Mesendoderm (in vitro differentiated cells): ENCODE measurements at regions not wholly inside any gene's neighbourhood (a gene's known extent, or its start where the extent isn't known, plus 50 kb on each side); places are given as distances from the start of the nearest gene placed in this dataset.
"Not testable (repeated sequence)": the region's sequence is repeated elsewhere in the genome, so short reads cannot be mapped to it uniquely, and the experiment has no call there.

Source experiments
- DNase-seq: peaks from one replicate; pipeline ENCODE4 v3.0.0; 2013
- H2AK5ac ChIP-seq: 2 replicates; pipeline ENCODE4 v1.6.1; 2013; ENCODE audit warnings: low read length, inconsistent platforms
- H2BK120ac ChIP-seq: 2 replicates; pipeline ENCODE4 v1.6.1; 2013; ENCODE audit warnings: low read depth, mild to moderate bottlenecking, low read length, moderate library complexity, mixed read lengths
- H2BK15ac ChIP-seq: replicated peaks from 2 replicates; pipeline ENCODE4 v1.6.1; 2013; ENCODE audit warnings: low read depth, mild to moderate bottlenecking, moderate library complexity
- H2BK5ac ChIP-seq: 2 replicates; pipeline ENCODE4 v1.6.1; 2013; ENCODE audit warnings: low read length, inconsistent platforms
- H3K18ac ChIP-seq: 2 replicates; pipeline ENCODE4 v1.6.1; 2013; ENCODE audit warnings: mild to moderate bottlenecking, low read length, mixed read lengths
- H3K23ac ChIP-seq: one replicate; pipeline ENCODE4 v1.6.1; 2013; ENCODE audit warnings: low read length
- H3K27ac ChIP-seq: 2 replicates; pipeline ENCODE4 v1.5.1; 2013; ENCODE audit warnings: low read depth, mild to moderate bottlenecking, inconsistent platforms, low read length, moderate library complexity
- H3K27me3 ChIP-seq: 2 replicates; pipeline ENCODE4 v1.6.1; 2013; ENCODE audit warnings: low read length, control low read depth, mild to moderate bottlenecking, inconsistent platforms; ENCODE audit not compliant: insufficient read depth, poor library complexity
- H3K36me3 ChIP-seq: 2 replicates; pipeline ENCODE4 v1.6.1; 2013; ENCODE audit warnings: low read length, inconsistent platforms; ENCODE audit not compliant: control insufficient read depth, insufficient read depth
- H3K4ac ChIP-seq: one replicate; pipeline ENCODE4 v1.6.1; 2013; ENCODE audit warnings: low read depth, mild to moderate bottlenecking, low read length, moderate library complexity
- H3K4me1 ChIP-seq: 2 replicates; pipeline ENCODE4 v1.6.1; 2013; ENCODE audit warnings: low read depth, low read length, inconsistent platforms; ENCODE audit not compliant: control insufficient read depth
- H3K4me2 ChIP-seq: 2 replicates; pipeline ENCODE4 v1.6.1; 2013; ENCODE audit warnings: low read length
- H3K4me3 ChIP-seq: 2 replicates; pipeline ENCODE4 v1.5.1; 2013; ENCODE audit warnings: mild to moderate bottlenecking, low read length
- H3K56ac ChIP-seq: one replicate; pipeline ENCODE4 v1.6.1; 2013; ENCODE audit warnings: low read length
- H3K79me1 ChIP-seq: 2 replicates; pipeline ENCODE4 v1.6.1; 2013; ENCODE audit warnings: low read length, inconsistent platforms
- H3K79me2 ChIP-seq: 2 replicates; pipeline ENCODE4 v1.6.1; 2013; ENCODE audit warnings: mild to moderate bottlenecking, low read length; ENCODE audit not compliant: control insufficient read depth, insufficient read depth
- H3K9ac ChIP-seq: 2 replicates; pipeline ENCODE4 v1.6.1; 2013; ENCODE audit warnings: low read length, inconsistent platforms
- H4K5ac ChIP-seq: one replicate; pipeline ENCODE4 v1.6.1; 2013; ENCODE audit warnings: low read length
- H4K8ac ChIP-seq: one replicate; pipeline ENCODE4 v1.6.1; 2013; ENCODE audit warnings: low read depth, mild to moderate bottlenecking, control low read depth, low read length, moderate library complexity
- WGBS: extraction: QIAGEN DNeasy Blood & Tissue Kit; methylation state at CpG from one replicate; pipeline ENCODE4 v1.1.7; 2013; ENCODE audit warnings: low lambda C conversion rate, missing lambda C conversion rate; ENCODE audit not compliant: insufficient coverage; ENCODE audit errors: extremely low coverage; 5-methylcytosine and 5-hydroxymethylcytosine counted together

DNA sequence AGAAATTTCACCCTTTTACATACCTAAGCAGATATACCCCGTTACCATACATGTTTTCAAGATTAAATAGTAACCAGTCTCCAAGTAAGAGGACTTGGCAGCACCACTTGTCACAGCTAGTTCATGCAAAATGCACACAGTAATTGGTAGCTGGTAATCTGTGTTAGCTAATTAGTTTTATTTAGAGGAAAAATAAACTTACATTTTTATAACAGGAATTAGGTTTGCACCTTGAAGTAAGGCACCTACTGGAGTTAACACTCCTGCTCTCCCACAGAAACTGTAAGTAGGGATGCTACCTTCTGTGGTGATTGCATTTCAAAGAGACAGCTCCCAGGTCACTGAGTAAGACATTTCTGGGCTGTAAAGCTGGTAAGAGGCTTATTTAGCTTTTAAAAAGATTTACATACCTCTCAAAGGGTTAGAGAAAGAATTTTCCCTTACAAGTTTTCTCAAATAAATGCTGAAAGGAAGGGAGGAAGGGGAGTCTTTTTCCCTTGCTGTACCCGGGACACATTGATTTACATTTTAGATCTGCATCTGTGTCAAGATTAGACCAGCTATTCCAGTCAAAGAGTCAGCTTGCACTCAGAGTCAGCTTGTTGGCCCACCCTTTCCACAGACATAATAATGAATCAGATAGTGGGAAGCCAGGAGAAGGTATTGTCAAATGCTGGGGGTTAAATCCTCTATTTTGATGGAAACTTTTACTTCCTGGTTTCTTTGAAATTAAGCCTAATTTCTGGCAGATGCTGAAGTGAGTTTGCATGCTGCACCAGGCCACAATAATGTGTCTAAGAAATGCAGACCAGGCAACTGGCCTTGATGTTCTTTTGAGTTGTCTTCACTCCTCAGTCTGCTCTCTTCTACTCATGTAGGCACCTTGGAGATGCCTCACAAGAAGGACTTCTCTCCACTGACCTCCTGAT is 77.6 kb upstream of the CHD2 start:
- Histone ChIP-seq H3K27me3 (no peaks in the 10 kb centered on the region), H2BK5ac (no peak overlapping the region), H3K79me2 (no peaks in the 10 kb centered on the region), H3K27ac (peak overlapping the region; percentile 79), H3K23ac (no peak overlapping the region), H3K56ac (peak overlapping the region; percentile 46), H4K5ac (peak overlapping the region; percentile 51), H3K4me1 (peaks cover 21% of the 10 kb centered on the region), H3K4me2 (no peak overlapping the region), H3K4me3 (no peak overlapping the region), H2AK5ac (no peak overlapping the region), H3K36me3 (no peaks in the 10 kb centered on the region), H3K4ac (no peak overlapping the region), H2BK120ac (no peak overlapping the region), H3K79me1 (no peaks in the 10 kb centered on the region), H4K8ac (no peak overlapping the region), H3K18ac (no peak overlapping the region), H2BK15ac (peak overlapping the region; percentile 98), H3K9ac (peak overlapping the region; percentile 30)
- peak; percentile 62 for DNase-seq
- WGBS = no CpG with 5 or more reads among the region's 2 CpGs

DNA sequence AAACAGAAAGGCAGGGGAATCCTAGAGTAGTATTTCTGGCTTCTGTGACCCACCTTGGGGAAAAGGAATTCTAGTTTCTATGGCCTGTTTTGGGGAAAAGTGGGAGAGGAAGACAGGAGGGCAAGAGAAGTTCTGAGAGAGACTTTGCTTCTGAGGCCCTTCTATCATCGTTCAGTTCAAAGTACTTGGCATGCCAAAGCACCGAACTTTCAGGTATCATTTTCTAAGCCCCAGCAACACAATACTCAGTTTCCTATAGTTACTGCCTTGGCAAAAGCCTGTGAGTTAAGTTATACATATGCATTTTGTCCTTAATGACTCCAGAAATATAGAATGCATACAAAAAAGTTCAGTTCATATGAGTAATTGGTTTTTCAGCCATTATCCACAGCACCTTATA is 74.1 kb upstream of the CHD2 start:
- no peak overlapping the region for H3K4me3 ChIP-seq
- no peak overlapping the region for H2BK5ac ChIP-seq
- peaks cover 8% of the 10 kb centered on the region for H3K4me1 ChIP-seq
- H4K8ac ChIP-seq = no peak overlapping the region
- H2AK5ac ChIP-seq = no peak overlapping the region
- DNase-seq = no peak
- no peak overlapping the region for H3K27ac ChIP-seq
- H3K23ac ChIP-seq = no peak overlapping the region
- no peaks in the 10 kb centered on the region for H3K36me3 ChIP-seq
- H3K18ac ChIP-seq = no peak overlapping the region
- no peak overlapping the region for H3K4me2 ChIP-seq
- no peak overlapping the region for H3K4ac ChIP-seq
- no peak overlapping the region for H2BK120ac ChIP-seq
- WGBS = no CpG with 5 or more reads among the region's 2 CpGs
- no peaks in the 10 kb centered on the region for H3K27me3 ChIP-seq
- H3K79me1 ChIP-seq = no peaks in the 10 kb centered on the region
- H4K5ac ChIP-seq = no peak overlapping the region
- H3K79me2 ChIP-seq = no peaks in the 10 kb centered on the region
- H3K9ac ChIP-seq = no peak overlapping the region
- H2BK15ac ChIP-seq = peak overlapping the region; percentile 21
- H3K56ac ChIP-seq = no peak overlapping the region

DNA sequence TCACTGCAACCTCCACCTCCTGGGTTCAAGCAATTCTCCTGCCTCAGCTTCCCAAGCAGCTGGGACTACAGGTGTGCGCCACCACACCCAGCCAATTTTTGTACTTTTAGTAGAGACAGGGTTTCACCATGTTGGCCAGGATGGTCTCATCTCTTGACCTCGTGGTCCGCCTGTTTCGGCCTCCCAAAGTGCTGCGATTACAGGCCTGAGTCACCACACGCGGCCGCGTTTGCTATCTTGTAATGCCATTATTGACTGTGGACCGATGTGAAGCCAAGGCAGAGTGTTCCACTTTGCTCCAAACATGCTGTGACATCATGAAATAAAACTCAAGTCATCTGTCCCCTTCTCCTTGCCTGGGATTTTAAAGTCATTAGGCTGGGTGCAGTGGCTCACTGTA is 72.1 kb upstream of the CHD2 start:
- not testable (repeated sequence) for H2BK15ac ChIP-seq, H3K4ac ChIP-seq, H3K18ac ChIP-seq, H3K4me1 ChIP-seq, H3K4me3 ChIP-seq, H3K23ac ChIP-seq, H3K56ac ChIP-seq, H4K8ac ChIP-seq, H3K9ac ChIP-seq, H2BK5ac ChIP-seq, H3K36me3 ChIP-seq, H3K4me2 ChIP-seq, H2AK5ac ChIP-seq, H3K79me1 ChIP-seq, H4K5ac ChIP-seq, H3K27me3 ChIP-seq, H3K27ac ChIP-seq, H2BK120ac ChIP-seq, H3K79me2 ChIP-seq, DNase-seq
- no CpG with 5 or more reads among the region's 10 CpGs for WGBS

DNA sequence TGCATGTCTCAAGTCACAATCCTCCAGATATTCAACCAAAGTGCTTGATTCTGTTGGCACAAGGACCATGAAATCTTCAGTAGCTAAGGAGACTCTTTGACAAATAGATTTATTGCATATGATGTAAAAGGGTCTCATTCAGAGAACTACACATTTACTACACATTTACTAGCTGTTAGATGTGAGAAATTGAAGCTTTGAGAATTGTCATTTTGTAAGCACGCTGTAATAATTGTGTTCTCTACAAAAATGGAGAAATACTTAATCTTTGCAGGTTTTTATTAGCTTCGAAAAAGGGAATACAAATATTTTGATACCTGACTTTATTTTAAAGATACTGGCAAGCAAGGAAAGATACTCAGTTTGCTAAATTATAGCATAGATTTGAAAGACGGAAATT is 70.2 kb upstream of the CHD2 start:
- Histone ChIP-seq H4K5ac (no peak overlapping the region), H2BK120ac (no peak overlapping the region), H4K8ac (no peak overlapping the region), H3K4me3 (no peak overlapping the region), H3K79me2 (no peaks in the 10 kb centered on the region), H2BK15ac (no peak overlapping the region), H3K56ac (no peak overlapping the region), H3K9ac (no peak overlapping the region), H3K4me2 (no peak overlapping the region), H3K27ac (no peak overlapping the region), H3K27me3 (no peaks in the 10 kb centered on the region), H3K18ac (no peak overlapping the region), H3K36me3 (no peaks in the 10 kb centered on the region), H3K79me1 (no peaks in the 10 kb centered on the region), H3K4ac (no peak overlapping the region), H3K23ac (no peak overlapping the region), H2BK5ac (no peak overlapping the region), H3K4me1 (peaks cover 2% of the 10 kb centered on the region), H2AK5ac (no peak overlapping the region)
- no peak for DNase-seq
- WGBS = no CpG with 5 or more reads among the region's 3 CpGs

DNA sequence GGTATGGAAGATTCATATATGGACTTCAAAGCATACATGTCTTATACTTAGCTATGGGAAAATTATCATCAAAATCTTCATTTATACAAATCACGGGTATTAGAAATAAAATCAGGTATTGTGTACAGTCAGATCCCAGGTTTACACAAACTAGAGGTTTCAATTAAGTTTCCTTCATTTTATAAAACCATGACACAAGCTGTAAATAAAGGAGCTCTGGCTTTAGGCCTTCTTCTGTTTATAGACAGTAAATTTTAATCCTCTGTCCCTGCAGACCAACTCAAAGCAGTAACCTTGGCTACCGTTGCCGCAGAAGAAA is 68.8 kb upstream of the CHD2 start:
- no CpG with 5 or more reads among the region's 3 CpGs for WGBS
- Histone ChIP-seq H2BK15ac (peak overlapping the region; percentile 85), H3K4me3 (no peak overlapping the region), H3K4me1 (peaks cover 2% of the 10 kb centered on the region), H3K9ac (peak overlapping the region; percentile 32), H2AK5ac (no peak overlapping the region), H3K27me3 (no peaks in the 10 kb centered on the region), H4K8ac (no peak overlapping the region), H4K5ac (no peak overlapping the region), H3K79me1 (no peaks in the 10 kb centered on the region), H3K4ac (peak overlapping the region; percentile 9), H3K18ac (peak overlapping the region; percentile 56), H3K23ac (no peak overlapping the region), H2BK5ac (no peak overlapping the region), H3K36me3 (no peaks in the 10 kb centered on the region), H3K27ac (peak overlapping the region; percentile 53), H2BK120ac (no peak overlapping the region), H3K4me2 (no peak overlapping the region), H3K56ac (peak overlapping the region; percentile 43), H3K79me2 (no peaks in the 10 kb centered on the region)
- no peak for DNase-seq
